ENCODE measurements at regions not wholly inside any gene's neighbourhood (a gene's known extent, or its start where the extent isn't known, plus 50 kb on each side); places are given as distances from the start of the nearest gene placed in this dataset.

DNA sequence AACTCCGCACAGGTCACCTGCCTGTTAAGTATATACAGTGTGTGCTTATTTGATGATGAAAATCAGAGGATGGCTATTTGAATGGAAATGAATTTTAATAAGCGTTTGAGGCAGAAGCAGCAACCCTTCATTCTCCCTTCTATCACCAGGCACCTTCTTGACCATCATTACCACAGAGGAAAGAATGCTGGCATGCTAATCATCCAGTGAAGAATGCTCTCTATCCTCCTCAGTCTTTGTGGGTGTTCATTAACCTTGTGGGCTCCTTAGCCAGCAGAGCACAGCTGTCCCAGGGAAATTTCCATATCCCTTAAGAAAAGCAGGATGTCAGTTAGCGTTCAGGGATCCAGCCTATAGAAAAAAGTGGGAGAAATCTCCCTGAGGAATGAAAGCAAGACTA lies 428.0 kb upstream of the CAMK1G start:
- Histone ChIP-seq H3K4me3 (ENCODE audit: insufficient read depth, low read length, poor library complexity, severe bottlenecking) (no peak overlapping the region), H3K9me3 (ENCODE audit: insufficient read depth, low read length) (no peaks in the 10 kb centered on the region), H3F3A (ENCODE audit: insufficient read depth) (no peaks in the 10 kb centered on the region), H3K4me2 (ENCODE audit: low read depth, low read length, poor library complexity, severe bottlenecking) (no peak overlapping the region), H2AFZ (ENCODE audit: low read depth, low read length, severe bottlenecking) (no peak overlapping the region), H3K27me3 (ENCODE audit: low read length) (no peaks in the 10 kb centered on the region), H3K79me2 (ENCODE audit: insufficient read depth, low read length) (no peaks in the 10 kb centered on the region), H4K20me1 (ENCODE audit: low read depth, low read length) (no peaks in the 10 kb centered on the region), H3K9ac (ENCODE audit: low read length) (no peak overlapping the region), H3K36me3 (ENCODE audit: low read length) (no peaks in the 10 kb centered on the region), H3K27ac (ENCODE audit: low read depth, low read length) (no peak overlapping the region), H3K9me2 (replicated peaks; ENCODE audit: insufficient read depth, low read length) (no peaks in the 10 kb centered on the region)
- no peak for TF ChIP-seq EZH2phosphoT487 (conservative IDR thresholded peaks at IDR 0.05; ENCODE audit: low read length)
- TF ChIP-seq, protein P1, sequence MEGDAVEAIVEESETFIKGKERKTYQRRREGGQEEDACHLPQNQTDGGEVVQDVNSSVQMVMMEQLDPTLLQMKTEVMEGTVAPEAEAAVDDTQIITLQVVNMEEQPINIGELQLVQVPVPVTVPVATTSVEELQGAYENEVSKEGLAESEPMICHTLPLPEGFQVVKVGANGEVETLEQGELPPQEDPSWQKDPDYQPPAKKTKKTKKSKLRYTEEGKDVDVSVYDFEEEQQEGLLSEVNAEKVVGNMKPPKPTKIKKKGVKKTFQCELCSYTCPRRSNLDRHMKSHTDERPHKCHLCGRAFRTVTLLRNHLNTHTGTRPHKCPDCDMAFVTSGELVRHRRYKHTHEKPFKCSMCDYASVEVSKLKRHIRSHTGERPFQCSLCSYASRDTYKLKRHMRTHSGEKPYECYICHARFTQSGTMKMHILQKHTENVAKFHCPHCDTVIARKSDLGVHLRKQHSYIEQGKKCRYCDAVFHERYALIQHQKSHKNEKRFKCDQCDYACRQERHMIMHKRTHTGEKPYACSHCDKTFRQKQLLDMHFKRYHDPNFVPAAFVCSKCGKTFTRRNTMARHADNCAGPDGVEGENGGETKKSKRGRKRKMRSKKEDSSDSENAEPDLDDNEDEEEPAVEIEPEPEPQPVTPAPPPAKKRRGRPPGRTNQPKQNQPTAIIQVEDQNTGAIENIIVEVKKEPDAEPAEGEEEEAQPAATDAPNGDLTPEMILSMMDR (IDR thresholded peaks at IDR 0.05; ENCODE audit: insufficient read depth, low read length, poor library complexity, severe bottlenecking), result no peak

DNA sequence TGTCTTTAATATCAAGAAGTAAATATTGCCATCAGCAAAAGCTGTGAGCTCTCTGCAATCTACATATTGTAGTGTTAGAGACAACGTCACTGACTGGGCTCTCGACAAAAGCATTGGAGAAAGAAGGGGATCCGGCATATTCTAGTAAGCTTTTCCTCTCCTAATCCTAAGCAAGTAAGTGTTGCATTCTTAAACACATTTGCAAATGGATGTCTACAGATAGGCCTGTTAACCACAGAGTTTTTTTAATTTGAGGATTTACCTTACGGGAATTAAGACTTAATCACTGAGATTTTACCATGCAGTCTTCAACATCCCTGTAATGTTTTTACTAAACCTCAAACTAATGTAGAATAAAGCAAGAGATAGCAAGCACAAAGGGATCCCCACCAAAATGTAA lies 426.5 kb upstream of the CAMK1G start:
- no peak overlapping the region for H3K9ac ChIP-seq (ENCODE audit: low read length)

DNA sequence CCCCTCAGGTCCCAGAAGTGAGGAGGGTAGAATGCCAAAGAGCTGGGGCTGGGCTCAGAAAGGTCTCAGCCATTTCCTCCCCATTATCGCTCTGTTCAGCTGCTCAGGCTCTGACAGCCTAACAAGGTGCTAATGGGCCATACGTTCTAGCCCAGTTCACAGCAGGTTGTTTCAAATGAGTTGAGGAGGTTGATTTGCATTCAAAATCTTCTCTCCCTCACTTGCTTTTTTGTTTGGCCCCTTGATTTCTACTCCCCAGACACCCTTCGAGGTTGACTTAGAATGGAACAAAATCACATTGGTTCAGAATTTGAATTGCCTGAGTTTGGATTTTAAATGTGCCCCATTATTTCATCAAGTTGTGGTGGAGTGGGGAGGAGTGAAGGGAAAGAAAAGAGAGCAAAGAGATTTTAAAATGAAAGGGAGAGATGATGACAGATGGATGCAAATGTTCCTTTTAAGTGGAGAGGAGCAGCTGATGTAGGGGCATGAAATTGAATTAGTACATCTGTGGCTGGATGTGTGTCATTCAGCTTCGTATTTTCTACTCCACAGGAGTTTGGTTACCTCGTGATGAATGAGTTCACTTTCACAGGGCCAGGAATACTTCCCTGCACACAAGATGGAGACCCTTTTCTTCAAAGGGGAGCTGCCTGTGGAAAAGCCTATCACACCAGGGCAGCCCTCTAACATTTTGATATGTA lies 425.8 kb upstream of the CAMK1G start:
- no peak overlapping the region for H3K4me3 ChIP-seq (ENCODE audit: insufficient read depth, low read length, poor library complexity, severe bottlenecking)
- H3K9me2 ChIP-seq (replicated peaks; ENCODE audit: insufficient read depth, low read length), result no peaks in the 10 kb centered on the region
- H2AFZ ChIP-seq (ENCODE audit: low read depth, low read length, severe bottlenecking), result no peak overlapping the region
- H3K27me3 ChIP-seq (ENCODE audit: low read length), result no peaks in the 10 kb centered on the region
- no peaks in the 10 kb centered on the region for H4K20me1 ChIP-seq (ENCODE audit: low read depth, low read length)
- H3F3A ChIP-seq (ENCODE audit: insufficient read depth), result no peaks in the 10 kb centered on the region
- no peak overlapping the region for H3K9ac ChIP-seq (ENCODE audit: low read length)
- TF ChIP-seq, protein P1 (IDR thresholded peaks at IDR 0.05; ENCODE audit: insufficient read depth, low read length, poor library complexity, severe bottlenecking), result no peak
- no peak for TF ChIP-seq EZH2phosphoT487 (conservative IDR thresholded peaks at IDR 0.05; ENCODE audit: low read length)
- H3K27ac ChIP-seq (ENCODE audit: low read depth, low read length), result no peak overlapping the region
- no peaks in the 10 kb centered on the region for H3K36me3 ChIP-seq (ENCODE audit: low read length)
- no peaks in the 10 kb centered on the region for H3K79me2 ChIP-seq (ENCODE audit: insufficient read depth, low read length)
- H3K4me2 ChIP-seq (ENCODE audit: low read depth, low read length, poor library complexity, severe bottlenecking), result no peak overlapping the region
- no peaks in the 10 kb centered on the region for H3K9me3 ChIP-seq (ENCODE audit: insufficient read depth, low read length)

More for the DNA sequence above, 426.5 kb upstream of the CAMK1G start:
- Histone ChIP-seq H3K4me2 (ENCODE audit: low read depth, low read length, poor library complexity, severe bottlenecking) (no peak overlapping the region), H3K9me2 (replicated peaks; ENCODE audit: insufficient read depth, low read length) (no peaks in the 10 kb centered on the region), H2AFZ (ENCODE audit: low read depth, low read length, severe bottlenecking) (no peak overlapping the region), H3K27me3 (ENCODE audit: low read length) (no peaks in the 10 kb centered on the region), H3F3A (ENCODE audit: insufficient read depth) (no peaks in the 10 kb centered on the region), H3K36me3 (ENCODE audit: low read length) (no peaks in the 10 kb centered on the region), H4K20me1 (ENCODE audit: low read depth, low read length) (no peaks in the 10 kb centered on the region), H3K27ac (ENCODE audit: low read depth, low read length) (no peak overlapping the region), H3K4me3 (ENCODE audit: insufficient read depth, low read length, poor library complexity, severe bottlenecking) (no peak overlapping the region), H3K79me2 (ENCODE audit: insufficient read depth, low read length) (no peaks in the 10 kb centered on the region), H3K9me3 (ENCODE audit: insufficient read depth, low read length) (no peaks in the 10 kb centered on the region)
- TF ChIP-seq, protein P1 (IDR thresholded peaks at IDR 0.05; ENCODE audit: insufficient read depth, low read length, poor library complexity, severe bottlenecking), result no peak
- TF ChIP-seq EZH2phosphoT487 (conservative IDR thresholded peaks at IDR 0.05; ENCODE audit: low read length), result no peak

All from SU-DHL-6 (cell line).